Lung (tissue), 11 donors: ENCODE measurements at regions not wholly inside any gene's neighbourhood (a gene's known extent, or its start where the extent isn't known, plus 50 kb on each side); places are given as distances from the start of the nearest gene placed in this dataset.

Experiments used
- ATAC-seq: fragments of 200-7000 bp; cut with Tn5 transposase; one replicate; pipeline ENCODE4 v1.9.1; 2020; ENCODE audit warnings: moderate number of reproducible peaks; ENCODE audit not compliant: insufficient read depth, low FRiP score
- DNase-seq, 3 donors: peaks; one replicate each; pipeline ENCODE4 v3.0.0-alpha.2; 2013 to 2017
- H3K27ac ChIP-seq, 2 donors: one replicate each; pipeline ENCODE4 v1.5.1; 2013; ENCODE audit warnings: mild to moderate bottlenecking in 2 of 2, moderate library complexity in 2 of 2, control low read depth in 1 of 2, inconsistent platforms in 1 of 2, low read depth in 1 of 2, low read length in 1 of 2
- H3K27me3 ChIP-seq, 3 donors: one replicate each; pipeline ENCODE4 v1.5.1; 2013; ENCODE audit warnings: low read length in 2 of 3; ENCODE audit not compliant: control insufficient read depth in 3 of 3, insufficient read depth in 3 of 3
- H3K36me3 ChIP-seq, 4 donors: one replicate each; pipeline ENCODE4 v1.5.1; 2013; ENCODE audit warnings: low read length in 4 of 4, mild to moderate bottlenecking in 1 of 4, moderate library complexity in 1 of 4; ENCODE audit not compliant: control insufficient read depth in 4 of 4, insufficient read depth in 4 of 4
- H3K4me1 ChIP-seq, 5 donors: one replicate each; pipeline ENCODE4 v1.5.1; 2013; ENCODE audit warnings: low read length in 5 of 5, mild to moderate bottlenecking in 2 of 5, moderate library complexity in 1 of 5; ENCODE audit not compliant: control insufficient read depth in 5 of 5, insufficient read depth in 5 of 5
- H3K4me3 ChIP-seq: one replicate; pipeline ENCODE4 v1.5.1; 2013; ENCODE audit warnings: mild to moderate bottlenecking, control low read depth, moderate library complexity
- H3K9ac ChIP-seq, 2 donors: one replicate each; pipeline ENCODE4 v1.5.1; 2013; ENCODE audit warnings: low read length in 2 of 2, control low read depth in 1 of 2; ENCODE audit not compliant: insufficient read depth in 1 of 2
- H3K9me3 ChIP-seq, 4 donors: one replicate each; pipeline ENCODE4 v1.5.1; 2013; ENCODE audit warnings: low read length in 3 of 4, mild to moderate bottlenecking in 1 of 4, moderate library complexity in 1 of 4; ENCODE audit not compliant: control insufficient read depth in 4 of 4, insufficient read depth in 3 of 4
- WGBS, 2 donors: extraction: QIAGEN DNeasy Blood & Tissue Kit; methylation state at CpG; one replicate each; pipeline ENCODE4 v1.1.7; 2013; 5-methylcytosine and 5-hydroxymethylcytosine counted together
- TF ChIP-seq, protein P1 (sequence below): IDR thresholded peaks from 2 replicates; pipeline ENCODE4 v1.5.1; 2012; ENCODE audit warnings: mild to moderate bottlenecking; ENCODE audit errors: control extremely low read depth, extremely low read depth
- donor health status: control.
- donor health status: control.
- donor health status: Bipolar disorder and iron deficiency.
- donor health status: healthy.
- donor health status: DM: yes; HTN: yes; CAD: no.

DNA sequence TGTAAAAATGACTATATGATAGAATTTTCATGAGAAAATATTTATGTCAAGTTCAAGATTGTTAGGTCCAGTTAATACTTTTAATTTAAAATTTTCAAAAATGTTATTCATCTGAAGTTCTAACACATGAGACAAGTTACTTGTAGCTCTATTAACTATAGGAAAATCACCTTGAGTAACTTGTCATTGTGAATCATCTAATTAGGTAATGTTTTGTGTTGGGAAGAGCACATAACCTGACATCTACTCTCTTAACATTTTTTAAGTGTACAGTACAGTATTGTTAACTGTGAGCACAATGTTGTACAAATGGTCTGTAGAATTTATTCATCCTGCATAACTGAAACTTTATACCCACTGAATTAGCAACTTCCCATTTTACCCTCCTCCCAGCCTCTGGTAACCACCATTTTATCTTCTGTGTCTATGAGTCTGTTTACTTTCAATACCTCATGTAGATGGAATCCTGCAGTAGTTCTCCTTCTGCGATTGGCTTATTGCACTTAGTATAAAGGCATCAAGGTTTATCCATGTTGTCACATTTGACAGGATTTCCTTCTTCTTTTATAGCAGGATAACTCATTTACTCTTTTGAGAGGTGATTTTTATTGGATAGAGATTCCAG lies 54.6 kb downstream of the ARL4A start:
- Histone ChIP-seq H3K4me1 (peaks cover 0 to 3% (median 0%) of the 10 kb centered on the region in 5 donors), H3K4me3 (no peak overlapping the region), H3K9me3 (no peaks in the 10 kb centered on the region), H3K36me3 (no peaks in the 10 kb centered on the region), H3K9ac (no peak overlapping the region), H3K27me3 (no peaks in the 10 kb centered on the region), H3K27ac (no peak overlapping the region)
- TF ChIP-seq, protein P1, sequence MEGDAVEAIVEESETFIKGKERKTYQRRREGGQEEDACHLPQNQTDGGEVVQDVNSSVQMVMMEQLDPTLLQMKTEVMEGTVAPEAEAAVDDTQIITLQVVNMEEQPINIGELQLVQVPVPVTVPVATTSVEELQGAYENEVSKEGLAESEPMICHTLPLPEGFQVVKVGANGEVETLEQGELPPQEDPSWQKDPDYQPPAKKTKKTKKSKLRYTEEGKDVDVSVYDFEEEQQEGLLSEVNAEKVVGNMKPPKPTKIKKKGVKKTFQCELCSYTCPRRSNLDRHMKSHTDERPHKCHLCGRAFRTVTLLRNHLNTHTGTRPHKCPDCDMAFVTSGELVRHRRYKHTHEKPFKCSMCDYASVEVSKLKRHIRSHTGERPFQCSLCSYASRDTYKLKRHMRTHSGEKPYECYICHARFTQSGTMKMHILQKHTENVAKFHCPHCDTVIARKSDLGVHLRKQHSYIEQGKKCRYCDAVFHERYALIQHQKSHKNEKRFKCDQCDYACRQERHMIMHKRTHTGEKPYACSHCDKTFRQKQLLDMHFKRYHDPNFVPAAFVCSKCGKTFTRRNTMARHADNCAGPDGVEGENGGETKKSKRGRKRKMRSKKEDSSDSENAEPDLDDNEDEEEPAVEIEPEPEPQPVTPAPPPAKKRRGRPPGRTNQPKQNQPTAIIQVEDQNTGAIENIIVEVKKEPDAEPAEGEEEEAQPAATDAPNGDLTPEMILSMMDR = no peak
- ATAC-seq (no peak), DNase-seq (no peak)
- WGBS, 2 donors = 0 to 48% methylated on average over 1 of the region's 1 CpG

DNA sequence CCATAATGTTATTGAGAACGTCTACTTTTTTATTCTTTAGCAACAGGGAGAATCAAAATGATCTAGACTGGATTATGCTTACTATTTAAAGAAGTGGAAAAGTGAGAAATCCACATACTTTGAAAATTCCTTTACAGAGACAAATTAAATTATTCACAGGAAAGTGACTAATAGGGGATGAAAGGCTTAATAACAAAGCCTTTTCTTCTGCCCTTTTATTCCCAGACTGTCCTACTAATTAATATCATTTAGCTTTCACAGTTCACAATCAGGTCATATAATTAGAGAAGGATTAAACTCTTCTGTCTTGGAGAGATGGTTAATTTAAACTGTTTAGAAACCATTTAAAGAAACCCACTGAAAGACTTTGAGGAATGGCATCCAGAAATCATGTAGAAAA lies 58.8 kb downstream of the ARL4A start:
- no peaks in the 10 kb centered on the region for H3K4me1 ChIP-seq
- no peak for ATAC-seq
- TF ChIP-seq, protein P1 = no peak

DNA sequence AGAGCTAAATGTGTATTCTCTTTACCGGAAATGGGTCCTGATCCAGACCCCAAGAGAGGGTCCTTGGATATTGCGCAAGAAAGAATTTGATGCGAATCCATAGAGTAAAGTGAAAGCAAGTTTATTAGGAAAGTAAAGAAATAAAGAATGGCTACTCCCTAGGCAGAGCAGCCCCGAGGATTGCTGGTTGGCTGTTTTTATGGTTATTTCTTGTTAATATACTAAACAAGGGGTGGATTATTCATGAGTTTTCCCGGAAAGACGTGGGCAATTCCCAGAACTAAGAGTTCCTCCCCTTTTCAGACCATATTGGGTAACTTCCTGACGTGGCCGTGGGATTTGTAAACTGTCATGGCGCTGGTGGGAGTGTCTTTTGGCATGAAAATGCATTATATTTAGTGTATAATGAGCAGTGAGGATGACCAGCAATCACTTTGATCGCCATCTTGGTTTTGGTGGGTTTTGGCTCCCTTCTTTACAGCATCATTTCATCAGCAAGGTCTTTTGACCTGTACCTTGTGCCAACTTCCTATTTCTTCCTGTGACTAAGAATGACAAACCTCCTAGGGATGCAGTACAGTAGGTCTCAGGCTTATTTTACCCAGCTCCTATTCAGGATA lies 60.4 kb downstream of the ARL4A start:
- Histone ChIP-seq H3K27ac (no peak overlapping the region), H3K9ac (no peak overlapping the region), H3K36me3 (no peaks in the 10 kb centered on the region), H3K4me1 (no peaks in the 10 kb centered on the region), H3K9me3 (no peaks in the 10 kb centered on the region), H3K27me3 (no peaks in the 10 kb centered on the region), H3K4me3 (no peak overlapping the region)
- ATAC-seq (no peak), DNase-seq (no peak)
- TF ChIP-seq, protein P1 = no peak
- 89 to 91% methylated on average over 10 of the region's 10 CpGs for WGBS, 2 donors

More for the DNA sequence above, 58.8 kb downstream of the ARL4A start:
- H3K9me3 ChIP-seq = no peaks in the 10 kb centered on the region
- no peaks in the 10 kb centered on the region for H3K27me3 ChIP-seq
- DNase-seq = no peak
- no peak overlapping the region for H3K4me3 ChIP-seq
- H3K36me3 ChIP-seq = no peaks in the 10 kb centered on the region
- WGBS, 2 donors = 34 to 55% methylated on average over 1 of the region's 1 CpG
- no peak overlapping the region for H3K27ac ChIP-seq
- no peak overlapping the region for H3K9ac ChIP-seq
